ENCODE measurements at regions not wholly inside any gene's neighbourhood (a gene's known extent, or its start where the extent isn't known, plus 50 kb on each side); places are given as distances from the start of the nearest gene placed in this dataset.
"Not testable (repeated sequence)": the region's sequence is repeated elsewhere in the genome, so short reads cannot be mapped to it uniquely, and the experiment has no call there.

DNA sequence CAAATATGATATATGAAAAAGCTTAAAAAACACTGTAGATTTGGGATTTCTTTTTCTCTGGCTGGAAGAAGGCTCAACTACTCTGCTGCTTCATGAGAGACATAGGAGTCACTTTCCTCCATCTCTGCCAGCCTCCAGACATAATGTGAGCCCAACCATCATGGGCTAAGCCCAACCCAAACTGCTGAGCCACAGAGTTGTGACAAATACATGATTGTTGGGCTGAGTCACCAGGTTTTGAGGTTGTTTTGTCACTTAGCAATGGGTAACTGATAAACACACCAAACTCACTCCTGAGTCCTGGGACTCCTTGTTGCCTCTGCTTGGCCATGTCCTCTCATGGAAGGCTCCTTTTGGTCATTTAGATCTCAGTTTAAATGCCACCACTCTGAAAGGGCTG lies 381.8 kb upstream of the FZD8 start:
- DNase-seq, result no peak

DNA sequence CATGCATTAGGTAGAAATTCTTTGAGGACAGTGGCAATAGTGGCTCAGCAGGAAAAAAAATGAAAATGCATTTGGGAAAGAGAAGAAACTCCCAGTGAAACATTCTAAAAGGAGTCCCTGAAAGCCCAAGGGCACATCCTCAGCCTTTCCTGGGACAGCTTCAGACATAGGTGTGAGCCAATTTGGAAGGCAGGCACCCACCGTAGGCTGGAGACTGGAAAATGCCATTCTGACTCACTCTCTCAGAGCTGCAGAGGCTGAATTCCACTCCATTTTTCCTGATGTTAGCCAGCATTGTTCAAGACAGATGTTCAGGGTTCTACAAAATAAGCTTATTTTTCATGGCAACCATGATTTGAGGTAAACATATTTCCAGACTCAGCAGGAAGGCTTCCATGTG lies 379.0 kb upstream of the FZD8 start:
- DNase-seq, result no peak

DNA sequence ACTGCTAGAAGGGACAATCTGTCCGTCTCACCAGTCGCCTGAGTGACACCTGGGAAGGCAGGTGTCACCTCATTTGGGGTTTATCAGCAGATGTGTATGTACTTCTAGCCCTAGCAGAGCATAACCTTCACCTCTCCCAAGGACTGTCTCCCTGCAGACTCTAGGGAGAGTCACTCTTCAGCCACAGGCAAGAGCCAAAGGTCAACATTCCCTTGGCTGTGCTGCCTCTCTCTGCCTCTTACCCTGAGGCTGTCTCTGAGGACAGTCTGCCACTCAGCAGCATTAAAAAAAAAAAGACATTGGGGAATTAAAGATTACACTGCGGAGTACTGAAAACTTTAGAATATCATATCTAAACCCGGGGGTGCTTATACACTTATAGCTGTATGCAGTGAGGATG lies 377.7 kb upstream of the FZD8 start:
- DNase-seq, result no peak

DNA sequence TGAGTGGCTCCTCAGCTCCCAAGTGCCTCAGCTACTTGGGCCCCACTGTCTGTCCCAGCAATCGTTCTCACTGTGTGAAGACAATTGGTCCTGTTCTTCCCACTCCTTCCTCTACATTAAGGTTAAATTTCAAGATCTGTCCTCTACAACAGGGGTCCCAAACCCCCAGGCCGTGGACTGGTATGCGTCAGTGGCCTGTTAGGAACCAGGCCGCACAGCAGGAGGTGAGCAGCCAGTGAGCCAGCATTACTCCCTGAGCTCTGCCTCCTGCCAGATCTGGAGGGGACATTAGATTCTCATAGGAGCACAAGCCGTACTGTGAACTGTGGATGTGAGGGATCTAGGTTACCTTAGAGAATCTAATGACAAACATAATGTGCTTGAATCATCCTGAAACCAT lies 376.9 kb upstream of the FZD8 start:
- no peak for DNase-seq

DNA sequence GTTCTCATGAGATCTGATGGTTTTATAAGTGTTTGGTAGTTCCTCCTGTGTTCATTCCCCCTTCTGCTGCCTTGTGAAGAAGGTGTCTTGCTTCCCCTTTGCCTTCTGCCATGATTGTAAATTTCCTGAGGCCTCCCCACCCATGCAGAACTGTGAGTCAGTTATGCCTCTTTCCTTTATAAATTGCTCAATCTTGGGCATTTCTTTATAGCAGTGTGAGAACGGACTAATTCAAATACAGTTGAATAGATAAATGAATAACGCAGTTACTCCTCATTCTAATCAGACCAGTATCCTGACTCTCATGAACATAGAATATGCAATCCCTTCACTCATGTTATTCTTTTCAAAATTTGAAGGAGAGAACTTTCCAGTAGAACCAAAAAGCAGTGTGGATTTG lies 375.0 kb upstream of the FZD8 start:
- DNase-seq, result no peak

DNA sequence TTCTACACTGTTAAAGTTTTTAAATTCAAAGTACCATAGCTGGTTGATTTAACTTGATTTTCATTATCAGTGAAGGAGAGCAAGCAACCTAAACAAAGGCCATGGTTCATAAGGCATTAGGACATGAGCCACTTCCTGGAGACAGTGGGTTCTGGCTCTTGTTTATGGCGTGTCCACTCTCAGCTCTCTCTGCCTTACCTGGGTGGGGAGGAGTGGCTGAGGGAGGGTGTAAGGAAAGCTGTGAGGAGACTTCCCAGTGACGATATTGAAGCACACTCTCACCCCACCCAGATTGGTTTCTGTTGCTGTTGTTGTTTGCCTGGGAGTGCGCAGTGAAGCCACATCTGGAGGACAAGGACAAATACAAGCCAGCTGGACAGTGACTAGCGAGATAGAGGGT lies 365.3 kb upstream of the FZD8 start:
- no peak for DNase-seq

DNA sequence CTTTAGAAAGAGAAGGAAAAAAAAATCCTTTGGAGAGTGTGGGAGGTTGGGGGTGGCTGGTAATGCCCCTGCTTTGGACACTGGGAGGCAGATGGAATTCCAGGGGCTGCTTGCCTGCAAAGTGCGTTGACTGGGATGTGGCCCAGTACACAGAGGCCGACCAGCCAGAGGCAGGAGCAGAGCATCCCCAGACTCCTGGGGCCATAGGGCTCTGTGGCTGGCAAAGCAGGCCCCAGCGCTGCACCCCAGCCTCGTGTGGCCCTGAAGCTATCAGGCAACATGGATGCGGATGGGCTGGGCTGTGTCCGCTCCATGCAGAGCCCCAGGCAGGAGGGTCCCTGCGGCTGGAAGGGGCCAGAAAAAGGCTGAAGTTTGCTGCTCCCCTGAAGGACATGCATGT lies 361.6 kb upstream of the FZD8 start:
- DNase-seq, result no peak

DNA sequence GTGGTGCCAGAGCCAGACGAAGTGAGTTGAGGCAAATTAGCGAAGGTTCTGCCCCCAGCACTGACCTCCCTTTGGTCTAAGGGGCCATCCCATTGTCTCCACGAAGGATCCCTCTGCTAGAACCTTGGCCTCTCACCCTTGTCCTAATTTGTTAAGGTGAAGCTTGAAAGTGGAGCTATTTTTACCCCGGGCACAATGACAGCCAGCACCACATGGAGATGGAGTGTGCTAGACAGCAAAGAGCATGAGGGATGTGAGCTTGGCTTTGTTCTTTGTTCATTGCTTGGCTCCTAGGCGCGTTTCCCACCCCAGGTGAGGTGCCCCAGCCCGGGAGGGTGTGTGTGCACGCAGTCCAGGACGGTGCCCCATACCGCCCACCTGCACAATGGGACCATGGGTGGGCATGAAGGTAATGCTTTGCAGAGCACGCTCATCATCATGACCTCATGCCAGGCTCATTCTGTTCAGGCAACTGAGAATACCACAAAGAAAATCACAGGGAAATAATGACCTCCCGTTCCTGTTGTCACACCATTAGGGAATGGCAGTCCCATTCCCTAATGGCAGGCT lies 361.0 kb upstream of the FZD8 start:
- no peak for DNase-seq

DNA sequence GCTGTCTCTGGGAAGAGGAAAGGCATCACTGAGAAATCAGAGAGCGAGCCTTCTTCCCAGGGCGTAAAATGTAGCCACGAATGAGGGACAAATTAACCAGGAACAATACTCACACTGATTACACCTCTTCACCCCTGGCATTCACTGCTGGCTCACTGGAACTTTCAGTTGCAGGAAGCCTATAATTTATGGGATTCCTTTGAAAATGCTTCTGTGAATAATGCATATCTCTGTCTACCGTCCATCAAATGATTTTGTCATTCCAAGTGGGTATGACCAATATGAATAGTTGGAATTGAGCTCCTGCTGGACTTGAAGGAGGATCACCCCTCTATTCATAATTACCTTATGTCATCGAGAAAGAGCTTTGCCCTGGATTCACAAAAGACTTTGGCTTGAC lies 360.3 kb upstream of the FZD8 start:
- DNase-seq, result no peak

DNA sequence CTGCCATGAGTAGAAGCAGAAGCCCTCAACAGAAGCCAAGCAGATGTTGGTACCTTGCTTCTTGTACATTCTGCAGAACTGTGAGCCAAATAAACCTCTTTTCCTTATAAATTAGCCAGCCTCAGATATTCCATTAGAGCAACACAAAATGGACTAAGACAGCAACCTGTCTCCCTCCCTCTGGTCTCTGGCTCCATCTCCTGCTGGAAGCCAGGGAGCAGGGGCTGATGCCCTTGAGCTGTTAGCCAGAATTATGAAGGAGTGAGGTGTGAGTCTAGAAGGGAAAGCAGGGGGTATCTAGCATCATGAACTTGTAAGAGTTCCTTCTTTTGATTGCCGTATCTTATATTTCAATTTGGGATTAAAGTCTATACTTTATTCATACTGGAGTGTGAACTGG lies 358.7 kb upstream of the FZD8 start:
- not testable (repeated sequence) for DNase-seq

DNA sequence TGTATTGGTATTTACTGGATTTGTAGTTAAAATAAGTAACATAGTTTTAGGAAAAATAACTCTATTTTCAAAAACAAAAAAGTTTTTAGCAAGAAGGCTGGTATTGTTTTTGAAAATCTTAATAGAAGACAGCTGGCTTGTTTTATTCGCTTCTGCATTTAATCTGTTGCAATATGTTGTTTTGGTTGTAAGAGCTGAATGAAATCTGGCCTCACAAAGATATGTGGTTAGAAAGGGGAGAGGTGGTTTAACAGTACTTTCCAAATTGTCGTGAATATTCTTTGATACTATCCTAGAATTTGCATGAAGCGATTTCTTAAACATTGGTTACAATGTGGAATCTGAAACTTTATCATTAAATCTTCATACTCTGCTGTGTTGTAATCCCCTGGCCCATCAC lies 355.9 kb upstream of the FZD8 start:
- DNase-seq, result no peak

DNA sequence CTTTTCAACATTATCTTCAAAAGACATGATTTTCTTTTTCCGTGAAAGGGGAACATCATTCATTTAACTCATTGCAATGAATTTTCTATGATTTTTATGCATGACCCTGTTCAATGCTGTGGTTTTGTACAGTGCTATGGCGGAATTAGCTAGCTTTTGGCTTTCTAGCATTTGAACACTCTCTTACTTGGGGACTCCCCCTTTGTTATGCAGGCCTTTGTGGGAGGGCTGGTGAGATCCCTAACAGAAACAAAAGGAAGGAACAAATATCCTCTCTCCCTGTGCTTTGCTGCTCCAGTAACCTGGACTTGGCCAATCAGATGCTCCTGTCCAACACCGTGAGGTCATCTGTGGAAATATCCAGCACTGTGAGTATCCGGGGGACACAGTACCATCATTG lies 353.4 kb upstream of the FZD8 start:
- DNase-seq, result no peak

DNA sequence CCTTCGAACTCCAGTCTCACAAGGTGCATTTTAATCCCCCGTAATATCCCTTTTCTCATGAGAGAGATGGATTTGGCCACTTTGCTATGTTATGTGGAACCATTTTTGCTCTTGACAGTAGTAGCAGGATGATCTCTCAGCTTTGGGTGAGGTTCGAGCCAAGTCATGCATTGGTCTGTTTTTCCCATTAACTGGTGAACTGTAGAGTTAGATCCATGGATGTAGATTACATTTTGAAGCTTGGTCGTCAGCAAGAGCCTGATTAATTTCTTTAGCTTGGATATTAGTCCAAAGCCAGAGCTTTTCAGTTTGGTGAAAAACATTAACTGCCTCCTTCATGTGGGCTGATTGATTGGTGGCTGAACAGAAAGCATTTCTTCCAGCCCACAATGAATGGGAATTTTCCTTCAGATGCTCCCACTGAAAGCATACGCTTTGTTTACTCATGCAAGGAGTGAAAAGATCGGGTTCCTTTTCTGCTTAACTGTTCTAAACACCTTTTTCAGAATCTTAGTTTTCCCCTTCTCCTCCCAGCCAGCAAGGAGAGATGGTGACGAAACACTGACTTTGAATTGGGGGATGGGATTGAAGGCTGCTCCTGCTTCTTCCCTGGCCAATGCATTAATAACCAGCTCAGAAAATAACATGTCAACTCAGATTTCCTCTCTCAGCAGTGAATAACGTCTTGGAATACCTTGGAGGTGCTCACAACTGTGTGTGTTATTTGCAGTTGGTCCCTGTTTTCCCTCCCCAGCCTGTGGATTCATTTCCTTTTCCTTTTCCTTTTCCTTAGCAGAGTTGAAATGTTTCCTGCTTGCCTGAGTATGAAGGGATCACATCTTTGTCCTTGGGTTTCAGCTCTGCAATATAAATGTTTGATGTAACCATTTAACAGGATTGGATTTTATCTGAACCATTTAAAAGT lies 351.8 kb upstream of the FZD8 start:
- DNase-seq, result no peak

DNA sequence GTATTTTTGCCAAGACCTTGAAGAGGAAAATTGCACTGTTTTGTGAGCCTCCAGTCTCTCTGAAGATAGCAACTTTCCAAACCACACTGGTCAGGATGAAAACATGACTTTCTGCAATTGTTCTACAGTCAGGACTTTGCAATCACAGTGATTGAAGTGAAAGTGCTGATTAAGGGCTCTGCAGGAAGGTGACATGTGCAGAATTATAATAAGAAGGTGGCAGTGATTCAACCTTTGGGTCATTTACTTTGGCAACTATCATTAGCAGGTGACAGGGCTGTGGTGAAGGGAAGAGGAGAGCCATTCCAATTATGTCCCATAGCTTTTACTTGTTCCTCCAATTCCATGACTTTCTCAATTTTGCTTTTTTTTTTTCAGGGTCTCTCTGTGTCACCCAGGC lies 350.0 kb upstream of the FZD8 start:
- no peak for DNase-seq

DNA sequence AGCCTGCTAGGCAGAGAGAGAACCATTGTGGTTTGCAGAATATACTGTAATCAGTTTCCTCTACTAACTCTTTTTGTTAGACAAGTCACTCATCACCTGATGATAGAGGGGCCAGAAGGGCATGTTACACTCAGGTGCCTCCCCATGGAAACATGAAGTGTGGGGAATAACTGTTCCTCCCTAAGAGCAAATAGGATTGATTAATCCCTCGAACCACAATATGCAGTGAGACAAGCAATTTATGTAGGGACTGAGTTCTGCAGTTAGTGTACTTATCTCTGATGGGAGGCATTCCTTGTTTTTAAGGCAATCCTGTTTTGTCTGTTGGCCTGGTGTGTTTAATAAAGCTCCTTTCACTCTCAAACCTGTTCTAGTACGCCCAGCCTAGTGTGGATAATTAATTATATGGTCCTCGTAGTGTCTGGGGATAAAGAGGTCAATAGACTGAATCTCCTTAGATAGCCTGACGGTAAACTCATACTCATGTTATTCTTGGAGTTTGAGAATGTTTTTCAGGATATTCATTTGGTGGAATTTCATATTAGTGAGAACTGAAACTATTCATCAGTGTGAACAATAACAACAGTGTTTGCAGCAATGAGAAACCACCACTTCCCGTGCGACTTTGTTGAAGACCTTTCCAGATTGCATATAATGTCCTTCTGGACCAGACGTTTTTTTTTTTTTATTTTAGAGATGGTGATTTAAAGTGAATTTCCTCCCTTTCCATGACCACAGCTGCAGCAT lies 344.8 kb upstream of the FZD8 start:
- DNase-seq, result no peak

DNA sequence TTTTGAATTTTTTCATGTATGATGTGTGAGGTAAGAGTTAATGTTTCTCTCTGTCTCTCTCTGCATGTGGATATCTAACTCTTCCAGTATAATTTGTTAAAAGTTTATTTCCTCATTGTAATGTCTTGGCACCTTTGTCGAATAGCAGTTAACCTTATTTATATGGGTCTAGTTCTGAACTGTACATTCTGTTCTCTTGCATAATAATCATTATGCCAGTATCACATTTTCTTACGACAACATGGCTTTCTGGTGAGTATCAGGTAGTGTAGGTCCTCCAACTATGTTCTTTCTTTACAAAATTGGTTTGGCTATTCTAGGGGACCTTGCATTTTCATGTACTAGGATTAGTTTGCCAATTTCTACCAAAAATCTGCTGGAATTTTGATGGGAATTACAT lies 337.0 kb upstream of the FZD8 start:
- no peak for DNase-seq

DNA sequence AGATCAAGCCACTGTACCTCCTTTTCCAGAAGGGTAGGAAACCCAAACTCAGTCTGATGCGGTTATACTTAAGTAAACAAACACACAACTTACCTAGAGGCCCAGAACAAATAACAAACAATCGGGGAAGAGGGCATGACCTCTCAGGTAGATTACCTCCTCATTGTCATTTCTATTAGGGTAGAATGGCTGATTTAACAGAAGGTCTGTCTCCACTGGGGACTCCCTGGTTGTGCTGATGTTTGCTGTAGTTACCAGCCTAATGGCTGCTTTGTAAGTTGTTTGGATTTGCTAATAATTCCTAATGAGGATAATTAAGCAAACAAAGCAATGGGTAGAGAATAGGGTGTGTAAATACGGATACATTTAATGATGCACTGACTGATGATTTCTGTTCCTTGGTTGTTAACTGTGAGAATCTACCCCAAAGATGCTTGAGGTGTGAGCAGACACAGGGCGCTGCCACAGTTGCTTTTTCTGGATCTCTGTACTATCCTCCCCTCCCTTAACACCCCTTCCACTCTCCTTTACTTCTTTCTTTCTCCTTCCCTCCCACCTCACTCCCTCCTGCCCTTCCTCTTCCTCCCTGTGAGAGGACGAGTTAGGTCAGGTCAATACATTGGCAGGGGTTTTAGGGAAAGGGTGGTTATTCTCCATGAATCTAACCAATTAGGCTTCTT lies 332.0 kb upstream of the FZD8 start:
- DNase-seq, result not testable (repeated sequence)

DNA sequence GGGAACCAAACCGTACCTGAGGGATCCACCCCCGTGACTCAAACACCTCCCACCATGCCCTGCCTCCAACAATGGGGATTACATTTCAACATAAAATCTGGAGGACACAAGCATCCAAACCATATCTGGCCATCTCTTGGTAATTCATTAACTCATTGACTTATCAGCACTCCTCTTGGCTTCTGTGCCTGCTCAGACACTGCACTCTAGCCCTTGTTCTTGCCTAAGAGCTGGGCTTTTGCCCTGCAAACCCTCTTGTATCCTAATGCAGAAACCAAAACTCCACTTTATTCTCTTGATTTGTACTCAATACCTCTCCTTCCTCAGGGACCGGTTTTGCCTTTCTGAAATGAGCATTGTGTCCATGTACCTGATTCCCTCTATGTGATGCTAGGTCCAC lies 330.2 kb upstream of the FZD8 start:
- no peak for DNase-seq

DNA sequence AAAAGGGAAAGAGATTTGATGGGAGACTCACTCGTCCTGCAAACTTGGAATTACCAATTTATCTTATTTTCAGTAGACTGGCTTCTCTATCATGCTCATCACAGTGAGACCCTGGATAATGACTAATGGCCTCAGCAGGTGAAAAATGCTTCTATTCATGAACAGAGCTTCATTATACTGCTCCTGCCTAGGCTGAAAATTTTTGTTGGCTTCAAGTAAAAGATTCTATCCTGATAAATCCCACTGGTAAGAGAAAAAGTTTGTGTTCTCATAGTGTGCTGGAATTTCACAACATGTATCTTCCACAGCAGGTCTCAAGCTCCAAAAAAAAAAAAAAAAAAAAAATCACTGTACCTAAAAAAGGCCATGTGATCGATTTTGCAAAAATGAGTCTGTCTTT lies 329.3 kb upstream of the FZD8 start:
- no peak for DNase-seq

DNA sequence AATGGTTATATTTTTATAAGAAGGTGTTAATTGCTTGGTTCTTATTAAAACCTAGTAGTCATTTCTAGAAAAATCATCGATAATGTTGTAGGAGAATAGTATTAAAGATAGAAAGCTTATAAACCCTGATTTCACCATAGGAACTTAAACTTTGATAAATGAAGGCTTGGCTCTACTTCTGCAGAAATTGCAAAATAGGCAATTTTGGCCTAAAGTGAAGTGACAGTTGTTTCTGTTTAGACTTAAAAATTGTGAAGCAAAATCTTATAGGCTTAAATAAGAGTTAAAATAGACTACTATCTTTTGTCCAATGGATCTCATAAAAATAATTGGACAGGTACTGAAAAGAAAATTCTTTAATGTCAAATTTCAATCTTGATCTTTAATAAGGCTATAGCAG lies 321.6 kb upstream of the FZD8 start:
- DNase-seq, result no peak

DNA sequence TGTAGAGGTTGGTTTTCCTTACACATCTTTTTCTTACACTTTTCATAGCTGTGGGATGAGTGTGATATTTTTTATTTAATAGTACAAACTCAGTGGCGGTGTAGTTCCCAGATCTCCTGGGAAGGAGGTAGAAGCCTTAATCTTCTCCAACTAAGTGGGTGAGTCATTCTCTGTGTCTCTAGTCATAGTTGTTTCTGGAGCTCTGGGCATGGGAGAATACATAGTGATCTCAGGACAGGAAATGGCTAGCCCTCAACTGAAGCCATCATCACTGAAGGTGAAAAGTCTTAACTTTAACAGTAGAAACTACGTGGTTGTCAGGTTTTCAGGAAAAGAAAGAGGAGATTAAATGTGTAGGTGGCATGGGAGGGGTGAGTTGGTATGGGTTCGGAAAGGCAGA lies 319.4 kb upstream of the FZD8 start:
- no peak for DNase-seq

DNA sequence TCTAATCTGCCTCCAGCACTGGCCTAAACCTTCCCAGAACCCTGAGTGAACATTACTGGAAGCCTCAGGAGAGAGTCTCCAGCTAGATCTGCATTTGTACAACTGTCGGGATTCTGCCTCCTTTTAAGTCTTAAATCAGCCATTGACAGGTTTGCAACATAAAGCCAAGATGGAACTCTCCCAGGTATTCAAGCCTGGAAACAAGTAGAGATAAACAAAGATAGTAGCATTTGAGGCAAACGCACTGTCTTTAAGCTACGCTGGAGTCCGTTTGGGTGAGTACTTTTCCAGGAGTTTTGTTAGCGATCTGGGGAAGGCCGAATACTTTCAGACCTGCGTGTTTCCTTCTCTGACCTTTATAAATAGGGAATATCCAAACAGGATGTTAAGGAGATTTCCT lies 317.2 kb upstream of the FZD8 start:
- DNase-seq, result no peak

DNA sequence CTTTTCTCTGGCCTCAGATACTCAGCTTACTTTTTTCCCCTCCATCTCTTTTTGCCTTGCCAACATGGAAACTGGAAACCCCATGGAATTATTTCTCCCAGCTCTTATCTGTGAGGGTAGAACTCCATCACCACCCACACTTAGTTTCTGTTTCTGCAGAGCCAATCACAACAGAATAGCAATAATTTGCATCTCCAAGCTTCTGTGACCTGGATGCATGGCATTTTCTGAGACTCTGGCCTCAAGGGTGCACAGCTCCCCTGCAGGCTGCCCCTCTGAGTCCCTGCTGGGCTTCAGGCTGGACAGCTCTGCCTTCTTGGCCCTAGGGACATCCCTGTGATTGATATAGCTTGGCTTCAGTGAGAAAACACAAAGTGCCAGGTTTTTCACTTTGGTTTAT lies 316.5 kb upstream of the FZD8 start:
- not testable (repeated sequence) for DNase-seq

DNA sequence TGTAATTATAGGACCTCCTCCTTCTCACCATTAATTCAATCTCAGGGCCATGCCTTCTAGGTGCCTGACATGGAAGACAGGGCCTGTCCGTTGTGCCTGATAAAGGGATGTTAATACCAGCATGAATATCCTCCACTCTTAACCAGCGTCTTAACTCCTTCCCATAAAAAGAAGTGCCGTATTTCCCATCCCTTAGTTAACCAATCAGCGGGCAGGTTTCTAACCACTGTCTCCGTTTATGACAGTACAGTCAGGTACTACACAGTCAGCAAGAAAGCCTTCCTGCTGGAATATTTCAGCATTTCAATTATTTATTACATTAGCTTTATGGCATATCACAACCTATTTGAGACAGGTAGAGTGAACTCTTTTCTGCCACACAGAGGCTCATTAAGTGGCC lies 308.6 kb upstream of the FZD8 start:
- DNase-seq, result no peak
